ENCODE measurements at regions not wholly inside any gene's neighbourhood (a gene's known extent, or its start where the extent isn't known, plus 50 kb on each side); places are given as distances from the start of the nearest gene placed in this dataset.

DNA sequence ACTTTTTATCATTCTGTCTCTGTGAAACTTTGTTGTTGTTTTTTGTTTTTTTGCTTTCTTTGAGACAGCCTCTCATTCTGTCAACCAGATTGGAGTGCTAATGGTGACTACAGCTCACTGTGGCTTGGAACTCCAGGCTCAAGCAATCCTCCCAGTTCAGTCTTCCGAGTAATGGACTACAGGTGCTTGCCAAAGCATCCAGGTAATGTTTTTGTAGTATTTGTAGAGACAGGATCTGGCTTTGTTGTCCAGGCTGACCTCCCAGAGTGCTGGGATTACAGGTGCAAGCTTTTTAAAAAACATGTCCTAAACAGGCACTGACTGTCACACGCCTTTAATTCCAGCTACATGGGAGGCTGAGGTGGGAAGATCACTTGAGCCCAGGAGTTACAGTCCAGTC lies 235.1 kb downstream of the MEF2C start:
- no peak overlapping the region for H4K8ac ChIP-seq (ENCODE audit: extremely low read depth, insufficient read depth, low read length)
- no peak overlapping the region for H2BK12ac ChIP-seq (ENCODE audit: low read depth, low read length)
- CTCF ChIA-PET (ENCODE audit: partially characterized antibody), result interaction anchor here (1.2 to 1.3 kb wide), 2 partner anchors 12 to 15 kb away, joined by 3 read pairs; no protein-coding TSS in a partner anchor
- H2BK120ac ChIP-seq (replicated peaks; ENCODE audit: low read depth, low read length), result no peak overlapping the region
- DNase-seq (ENCODE audit: low read depth in 1 of 2, low spot score in 2 of 2) (no peak), FAIRE-seq (no peak)
- no peak overlapping the region for H3K56ac ChIP-seq (replicated peaks; ENCODE audit: insufficient read length, low read depth, low read length)
- H3K4ac ChIP-seq (replicated peaks; ENCODE audit: insufficient read length, low read depth, low read length), result no peak overlapping the region
- H3K27ac ChIP-seq (ENCODE audit: low read depth, low read length), result no peak overlapping the region
- no peaks in the 10 kb centered on the region for H3K4me1 ChIP-seq (replicated peaks in 1 of 4; ENCODE audit: control insufficient read depth in 3 of 4, insufficient read depth in 4 of 4, low read length in 3 of 4)
- no peak overlapping the region for H4K5ac ChIP-seq (ENCODE audit: insufficient read length, low read depth, low read length)
- H3K27me3 ChIP-seq (replicated peaks in 1 of 4; ENCODE audit: control insufficient read depth in 3 of 4, extremely low read depth in 1 of 4, insufficient read depth in 3 of 4, low read length in 3 of 4), result no peaks in the 10 kb centered on the region
- H3K4me3 ChIP-seq (ENCODE audit: extremely low read depth in 1 of 4, insufficient read depth in 2 of 4, low read depth in 3 of 4, low read length in 4 of 4), result no peak overlapping the region
- no peak overlapping the region for H2AK5ac ChIP-seq (ENCODE audit: low read depth, low read length)
- no peaks in the 10 kb centered on the region for H3K9me3 ChIP-seq (ENCODE audit: insufficient read depth in 2 of 2, low read depth in 1 of 2, low read length in 1 of 2)
- H2BK5ac ChIP-seq (ENCODE audit: low read depth, low read length), result no peak overlapping the region
- H3K4me2 ChIP-seq (ENCODE audit: insufficient read depth in 1 of 2, low read depth in 2 of 2, low read length in 2 of 2), result no peak overlapping the region
- no peak overlapping the region for H2BK20ac ChIP-seq (ENCODE audit: low read length)
- 91% methylated on average over 2 of the region's 2 CpGs; no CpG with 5 or more reads in 1 of the 2 experiments for WGBS, 2 experiments (ENCODE audit: extremely low coverage in 1 of 2, insufficient coverage in 1 of 2, insufficient read length in 1 of 2, insufficient replicate concordance in 2 of 2, low coverage in 1 of 2, low lambda C conversion rate in 2 of 2, missing lambda C conversion rate in 1 of 2)
- H3K18ac ChIP-seq (ENCODE audit: extremely low read depth, low read length), result no peak overlapping the region
- H2BK15ac ChIP-seq (ENCODE audit: low read length), result no peak overlapping the region
- no peak overlapping the region for H3K23ac ChIP-seq (ENCODE audit: insufficient read length)
- H3K9ac ChIP-seq (replicated peaks in 1 of 4; ENCODE audit: extremely low read depth in 1 of 4, low read depth in 3 of 4, low read length in 3 of 4), result no peak overlapping the region
- no peaks in the 10 kb centered on the region for H3K36me3 ChIP-seq (ENCODE audit: control insufficient read depth in 2 of 4, insufficient read depth in 4 of 4, low read length in 3 of 4)
- H3K23me2 ChIP-seq (ENCODE audit: low read depth, low read length), result no peaks in the 10 kb centered on the region; the same call in 1 of the 2 replicates
- no peak overlapping the region for H4K91ac ChIP-seq (replicated peaks; ENCODE audit: insufficient read length, low read length)
- POLR2A ChIA-PET (ENCODE audit: partially characterized antibody), result no interaction called here
- H4K20me1 ChIP-seq (replicated peaks in 1 of 2; ENCODE audit: control insufficient read depth in 1 of 2, insufficient read depth in 2 of 2, low read length in 2 of 2), result no peaks in the 10 kb centered on the region
- H2AFZ ChIP-seq (ENCODE audit: low read length), result no peak overlapping the region
- H3K14ac ChIP-seq (ENCODE audit: insufficient read length), result no peak overlapping the region
- H3K79me1 ChIP-seq (ENCODE audit: low read depth, low read length), result no peaks in the 10 kb centered on the region
- no peaks in the 10 kb centered on the region for H3K79me2 ChIP-seq (ENCODE audit: control insufficient read depth in 1 of 2, insufficient read depth in 2 of 2, low read length in 2 of 2)
- TF ChIP-seq KDM4A (IDR thresholded peaks at IDR 0.05; ENCODE audit: low read depth, low read length, severe bottlenecking) (no peak), HDAC6 (IDR thresholded peaks at IDR 0.05; ENCODE audit: low read depth, low read length) (no peak)
